ENCODE measurements at regions not wholly inside any gene's neighbourhood (a gene's known extent, or its start where the extent isn't known, plus 50 kb on each side); places are given as distances from the start of the nearest gene placed in this dataset.

GRCh38 chr3:25304916-25305315 lies 123.1 kb upstream of the RARB start:
- Histone ChIP-seq H3K4me3 (replicated peaks in 1 of 3; ENCODE audit: low read depth in 2 of 3, low read length in 3 of 3) (no peak overlapping the region), H3K36me3 (replicated peaks in 1 of 2; ENCODE audit: control insufficient read depth in 1 of 2, insufficient read depth in 2 of 2, low read length in 2 of 2) (no peaks in the 10 kb centered on the region), H3K79me2 (ENCODE audit: insufficient read depth, low read length) (no peaks in the 10 kb centered on the region), H4K20me1 (ENCODE audit: insufficient read depth, low read length) (no peaks in the 10 kb centered on the region), H2AFZ (ENCODE audit: insufficient read depth, low read depth, low read length, poor library complexity, severe bottlenecking) (no peak overlapping the region), H3K4me1 (ENCODE audit: control insufficient read depth in 1 of 2, insufficient read depth in 2 of 2, low read length in 2 of 2) (no peaks in the 10 kb centered on the region), H3K27me3 (ENCODE audit: control insufficient read depth in 2 of 2, insufficient read depth in 2 of 2, low read length in 2 of 2) (no peaks in the 10 kb centered on the region), H3K4me2 (replicated peaks; ENCODE audit: extremely low read depth, low read length, poor library complexity, severe bottlenecking) (no peak overlapping the region), H3K9ac (ENCODE audit: insufficient read depth, low read length, poor library complexity, severe bottlenecking) (no peak overlapping the region), H3K27ac (ENCODE audit: low read depth in 1 of 2, low read length in 2 of 2) (no peak overlapping the region), H3K9me3 (replicated peaks in 1 of 2; ENCODE audit: control insufficient read depth in 1 of 2, insufficient read depth in 1 of 2, low read length in 2 of 2) (peaks cover 2% of the 10 kb centered on the region in 2 donors)
- Mint-ChIP-seq H3K27ac (no peak overlapping the region), H3K4me3 (no peak overlapping the region), H3K27me3 (ENCODE audit: low read depth in 3 of 3) (no peaks in the 10 kb centered on the region), H3K4me1 (no peaks in the 10 kb centered on the region), H3K36me3 (no peaks in the 10 kb centered on the region), H3K9me3 (peaks cover 0 to 12% (median 5%) of the 10 kb centered on the region in 7 donors)
- no peak for DNase-seq
- no peak for TF ChIP-seq CTCF (IDR thresholded peaks at IDR 0.05)
- intact Hi-C loops (cut with micrococcal nuclease): no loop called here
- no CpG with 5 or more reads among the region's 2 CpGs for WGBS (ENCODE audit: insufficient coverage)

- no peak for DNase-seq
These were observed 122.0 kb upstream of the RARB start for GRCh38 chr3:25306066-25306465.

More at GRCh38 chr3:25306066-25306465, 122.0 kb upstream of the RARB start:
- TF ChIP-seq CTCF (IDR thresholded peaks at IDR 0.05): no peak
- H3K27me3 ChIP-seq (ENCODE audit: control insufficient read depth in 2 of 2, insufficient read depth in 2 of 2, low read length in 2 of 2): no peaks in the 10 kb centered on the region
- Mint-ChIP-seq H3K4me3 (no peak overlapping the region), H3K9me3 (peaks cover 0 to 17% (median 7%) of the 10 kb centered on the region in 7 donors), H3K4me1 (no peaks in the 10 kb centered on the region), H3K27ac (no peak overlapping the region), H3K36me3 (no peaks in the 10 kb centered on the region), H3K27me3 (ENCODE audit: low read depth in 3 of 3) (no peaks in the 10 kb centered on the region)
- H3K36me3 ChIP-seq (replicated peaks in 1 of 2; ENCODE audit: control insufficient read depth in 1 of 2, insufficient read depth in 2 of 2, low read length in 2 of 2): no peaks in the 10 kb centered on the region
- H2AFZ ChIP-seq (ENCODE audit: insufficient read depth, low read depth, low read length, poor library complexity, severe bottlenecking): no peak overlapping the region
- no peaks in the 10 kb centered on the region for H4K20me1 ChIP-seq (ENCODE audit: insufficient read depth, low read length)
- no peak overlapping the region for H3K9ac ChIP-seq (ENCODE audit: insufficient read depth, low read length, poor library complexity, severe bottlenecking)
- intact Hi-C loops (cut with micrococcal nuclease): no loop called here
- no peak overlapping the region for H3K4me2 ChIP-seq (replicated peaks; ENCODE audit: extremely low read depth, low read length, poor library complexity, severe bottlenecking)
- H3K4me1 ChIP-seq (ENCODE audit: control insufficient read depth in 1 of 2, insufficient read depth in 2 of 2, low read length in 2 of 2): no peaks in the 10 kb centered on the region
- H3K9me3 ChIP-seq (replicated peaks in 1 of 2; ENCODE audit: control insufficient read depth in 1 of 2, insufficient read depth in 1 of 2, low read length in 2 of 2): peaks cover 3 to 12% of the 10 kb centered on the region in 2 donors
- no peaks in the 10 kb centered on the region for H3K79me2 ChIP-seq (ENCODE audit: insufficient read depth, low read length)
- 68% methylated on average over 2 of the region's 5 CpGs for WGBS (ENCODE audit: insufficient coverage)
- H3K27ac ChIP-seq (ENCODE audit: low read depth in 1 of 2, low read length in 2 of 2): no peak overlapping the region
- no peak overlapping the region for H3K4me3 ChIP-seq (replicated peaks in 1 of 3; ENCODE audit: low read depth in 2 of 3, low read length in 3 of 3)

All from CD14-positive monocyte (primary cell).